UCSD-AML1 (cell line): ENCODE measurements at regions not wholly inside any gene's neighbourhood (a gene's known extent, or its start where the extent isn't known, plus 50 kb on each side); places are given as distances from the start of the nearest gene placed in this dataset.
"Not testable (repeated sequence)": the region's sequence is repeated elsewhere in the genome, so short reads cannot be mapped to it uniquely, and the experiment has no call there.

Experiments
- DNase-seq: peaks from one replicate; lab custom pipeline; 2025; ENCODE audit not compliant: unreplicated experiment; lab: John Stamatoyannopoulos, UW

DNA sequence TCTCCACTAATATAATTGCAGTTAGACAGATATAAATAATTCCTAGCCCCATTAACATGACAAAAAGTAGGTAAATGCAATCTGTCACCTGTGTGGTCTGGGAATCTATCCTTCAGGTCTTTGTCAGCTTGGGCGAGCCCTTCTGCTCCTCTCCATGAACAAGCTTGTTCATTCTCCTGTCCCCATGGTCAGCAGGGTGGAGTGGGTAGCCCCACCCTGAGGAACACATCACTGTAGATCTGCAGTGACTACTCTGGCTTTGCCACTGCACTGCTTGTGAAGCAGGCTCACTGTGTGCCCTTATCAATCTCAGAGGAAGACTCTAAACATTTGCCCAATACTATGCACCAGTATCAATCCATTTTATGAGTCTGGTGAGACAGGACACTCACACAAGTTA is 279.0 kb downstream of the MATN1 start:
- no peak for DNase-seq

- DNase-seq, result not testable (repeated sequence)
Observed at GRCh38 chr1:30438274-30438673, 285.1 kb downstream of the MATN1 start.

DNA sequence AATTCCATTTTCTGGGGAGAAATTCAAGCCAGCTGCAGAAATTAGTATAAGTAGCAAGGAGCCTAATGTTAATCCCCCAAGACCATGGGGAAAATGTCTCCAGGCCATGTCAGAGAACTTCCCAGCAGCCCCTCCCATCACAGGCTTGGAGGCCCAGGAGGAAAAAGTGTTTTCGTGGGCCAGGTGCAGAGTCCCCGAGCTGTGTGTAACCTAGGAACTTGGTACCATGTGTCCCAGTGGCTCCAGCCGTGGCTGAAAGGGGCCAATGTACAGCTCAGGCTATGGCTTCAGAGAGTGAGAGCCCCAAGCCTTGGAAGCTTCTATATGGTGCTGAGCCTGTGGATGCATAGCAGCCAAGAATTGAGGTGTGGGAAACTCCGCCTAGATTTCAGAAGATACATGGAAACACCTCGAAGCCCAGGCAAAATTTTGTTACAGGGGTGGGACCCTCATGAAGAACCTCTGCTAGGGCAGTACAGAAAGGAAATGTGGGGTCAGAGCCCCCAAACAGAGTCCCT is 286.3 kb downstream of the MATN1 start:
- no peak for DNase-seq

DNA sequence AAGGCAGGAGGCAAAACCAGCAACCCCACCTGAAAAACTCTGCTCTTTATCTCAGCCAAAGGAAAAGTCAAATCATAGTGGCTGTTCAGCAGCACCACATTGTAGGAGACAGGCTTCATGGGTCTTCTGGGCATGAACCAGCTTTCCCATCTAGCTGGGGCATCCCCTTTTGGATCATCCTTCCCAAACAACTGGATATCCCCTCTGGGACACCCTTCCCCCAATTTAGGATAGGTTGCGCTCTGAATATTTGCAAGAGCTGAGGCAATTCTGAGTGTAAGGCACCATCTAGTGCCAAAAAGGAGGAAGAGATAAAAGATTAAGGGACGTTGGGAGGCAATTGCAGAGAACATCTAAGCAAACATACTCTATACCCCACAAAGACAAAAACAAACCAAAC is 295.8 kb downstream of the MATN1 start:
- no peak for DNase-seq

DNA sequence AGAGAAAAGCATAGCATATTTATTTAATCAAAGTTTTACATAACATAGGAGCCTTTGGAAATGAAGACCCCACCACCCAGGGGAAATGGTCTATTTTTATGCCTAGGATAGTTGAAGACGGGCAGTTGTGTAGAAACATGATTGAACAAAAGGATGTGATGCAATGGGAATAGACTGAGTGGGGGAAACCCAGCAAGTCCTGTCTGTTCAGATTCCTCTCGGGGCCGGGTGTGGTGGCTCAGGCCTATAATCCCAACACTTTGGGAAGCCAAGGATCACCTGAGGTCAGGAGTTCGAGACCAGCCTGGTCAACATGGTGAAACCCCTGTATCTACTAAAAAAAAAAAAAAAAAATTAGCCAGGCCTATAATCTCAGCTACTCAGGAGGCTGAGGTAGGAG is 298.3 kb downstream of the MATN1 start:
- no peak for DNase-seq

DNA sequence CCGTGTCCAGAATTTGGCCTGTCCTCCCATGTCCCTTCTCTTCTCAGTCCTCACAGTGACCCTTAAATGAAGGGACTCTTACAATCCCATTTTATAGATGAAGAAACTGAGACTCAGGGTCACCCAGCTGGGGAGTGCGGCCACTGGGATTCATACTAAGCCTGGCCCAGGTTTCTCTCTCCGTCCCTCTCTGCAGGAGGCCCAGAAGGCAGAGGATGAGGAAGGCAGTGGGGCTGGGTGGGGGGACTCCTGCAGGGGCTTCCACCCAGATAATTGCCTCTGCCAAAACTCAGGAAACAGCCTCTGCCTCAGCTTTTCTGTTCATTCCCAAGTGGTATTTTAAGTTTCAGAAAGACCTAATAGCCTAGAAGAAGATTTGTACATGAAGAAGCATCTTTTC is 299.8 kb downstream of the MATN1 start:
- no peak for DNase-seq

- no peak for DNase-seq
Observed at GRCh38 chr1:30422251-30422650, 301.1 kb downstream of the MATN1 start.

GRCh38 chr1:30420519-30421050 is 302.8 kb downstream of the MATN1 start:
- DNase-seq, result no peak

GRCh38 chr1:30419831-30420230 is 303.6 kb downstream of the MATN1 start:
- no peak for DNase-seq

DNA sequence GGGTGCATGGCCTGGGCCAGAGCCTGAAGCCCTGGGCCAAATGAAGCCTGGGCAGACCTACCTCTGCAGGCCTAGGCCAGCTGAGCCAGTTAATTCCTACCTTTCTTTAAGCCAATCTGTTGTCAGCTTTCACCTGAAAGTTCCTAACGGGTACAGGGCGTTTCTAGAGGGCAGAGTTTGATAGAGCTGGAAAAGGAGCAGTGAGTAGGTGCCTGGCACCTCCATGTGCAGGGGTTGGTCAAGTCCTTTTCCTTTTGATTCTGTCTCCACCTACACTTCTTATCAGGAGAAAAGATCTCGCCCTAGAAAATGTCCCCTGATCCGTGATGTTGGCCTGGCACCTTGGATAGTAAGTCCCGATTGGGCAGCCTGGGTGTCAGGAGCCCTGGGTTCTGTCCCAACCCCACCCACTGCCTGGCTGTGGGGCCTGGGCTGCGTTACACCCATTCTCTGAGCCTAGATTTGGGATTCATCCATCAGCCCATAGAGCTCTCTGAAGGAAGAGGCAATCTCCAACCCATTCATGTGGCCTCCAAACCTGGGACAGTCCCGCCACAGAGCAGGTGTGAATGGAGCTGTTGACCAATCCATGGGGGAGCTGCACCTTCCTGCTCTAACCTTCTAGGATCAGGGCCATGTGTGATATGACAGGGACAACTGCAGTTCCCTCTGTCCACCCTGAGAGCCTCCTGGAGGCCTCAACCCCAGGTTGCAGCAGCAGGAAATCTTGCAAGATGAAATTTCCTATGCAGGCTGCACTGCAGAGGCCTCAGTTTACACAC is 304.3 kb downstream of the MATN1 start:
- DNase-seq, result no peak

GRCh38 chr1:30418061-30418938 is 305.1 kb downstream of the MATN1 start:
- no peak for DNase-seq

GRCh38 chr1:30417701-30418046 is 305.7 kb downstream of the MATN1 start:
- DNase-seq, result no peak

DNA sequence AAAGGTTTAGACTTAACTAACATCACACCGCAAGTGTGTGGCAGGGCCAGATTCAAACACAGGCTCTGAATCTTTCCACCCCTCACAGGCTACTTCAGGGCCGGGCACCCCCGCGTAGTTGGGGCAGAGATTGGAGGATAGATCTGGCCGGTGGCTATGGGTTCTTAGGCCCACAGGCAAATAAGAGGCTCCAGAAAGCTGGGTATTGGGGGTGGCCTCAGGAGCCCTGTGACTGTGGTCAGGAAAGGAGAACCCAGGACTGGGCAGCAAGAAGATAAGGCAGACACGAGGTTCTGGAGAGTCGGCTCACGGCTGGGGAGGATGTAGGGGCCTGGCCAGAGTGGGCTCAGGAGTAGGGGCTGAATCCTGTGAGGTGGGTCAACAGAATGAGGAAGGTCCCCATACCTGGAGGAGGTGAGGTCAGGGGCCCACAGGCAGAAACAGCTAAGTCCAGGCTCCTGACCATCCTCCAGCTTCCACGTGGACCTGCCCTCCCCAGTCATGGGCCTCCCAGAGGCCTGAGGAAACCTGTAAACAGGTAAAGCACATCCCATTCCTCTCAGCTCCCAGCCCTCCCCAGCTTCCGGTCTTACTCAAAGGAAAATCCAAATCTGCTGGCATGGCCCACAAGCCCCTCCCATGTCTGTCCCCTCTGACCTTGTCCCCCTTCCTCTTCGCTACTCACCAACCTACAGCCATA is 306.2 kb downstream of the MATN1 start:
- no peak for DNase-seq

GRCh38 chr1:30416221-30416820 is 307.1 kb downstream of the MATN1 start:
- no peak for DNase-seq

DNA sequence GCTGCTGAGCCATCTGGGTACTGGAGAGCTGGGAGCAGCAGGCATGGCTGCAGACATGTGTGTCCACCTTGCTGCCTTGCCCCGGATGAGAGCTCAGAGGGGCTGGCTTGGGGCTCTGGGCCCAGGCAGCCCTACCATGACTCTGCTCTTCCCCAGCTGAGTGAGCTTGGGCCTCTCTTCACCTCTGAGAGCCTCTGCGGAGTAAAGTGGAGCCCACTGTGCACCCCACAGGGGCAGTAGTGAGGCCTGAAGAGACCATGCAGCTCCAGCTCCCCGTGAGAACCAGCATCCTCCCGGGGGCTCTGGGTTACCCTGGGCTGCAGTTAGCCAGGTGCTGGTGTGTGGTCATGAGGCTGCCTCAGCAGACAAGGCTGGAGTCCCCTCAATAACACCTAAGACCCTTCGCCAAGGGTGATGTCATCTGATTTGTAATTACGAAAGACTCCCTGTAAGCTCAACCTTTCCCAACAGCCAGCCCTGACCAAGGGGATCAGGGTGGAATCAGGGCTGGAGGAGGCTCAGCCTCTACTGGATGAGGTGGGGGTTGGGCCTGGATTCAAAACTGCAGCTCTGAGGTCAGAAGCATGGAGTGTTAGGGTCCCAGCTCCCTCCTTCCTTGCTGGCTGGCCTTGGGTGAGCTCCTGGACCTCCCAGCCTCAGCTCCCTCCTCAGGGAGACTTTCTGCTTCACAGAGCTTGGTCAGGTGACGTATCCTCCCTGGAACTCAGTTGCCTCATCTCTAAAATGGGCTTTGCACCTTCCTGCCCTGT is 308.0 kb downstream of the MATN1 start:
- no peak for DNase-seq

GRCh38 chr1:30414851-30415165 is 308.6 kb downstream of the MATN1 start:
- DNase-seq, result no peak

DNA sequence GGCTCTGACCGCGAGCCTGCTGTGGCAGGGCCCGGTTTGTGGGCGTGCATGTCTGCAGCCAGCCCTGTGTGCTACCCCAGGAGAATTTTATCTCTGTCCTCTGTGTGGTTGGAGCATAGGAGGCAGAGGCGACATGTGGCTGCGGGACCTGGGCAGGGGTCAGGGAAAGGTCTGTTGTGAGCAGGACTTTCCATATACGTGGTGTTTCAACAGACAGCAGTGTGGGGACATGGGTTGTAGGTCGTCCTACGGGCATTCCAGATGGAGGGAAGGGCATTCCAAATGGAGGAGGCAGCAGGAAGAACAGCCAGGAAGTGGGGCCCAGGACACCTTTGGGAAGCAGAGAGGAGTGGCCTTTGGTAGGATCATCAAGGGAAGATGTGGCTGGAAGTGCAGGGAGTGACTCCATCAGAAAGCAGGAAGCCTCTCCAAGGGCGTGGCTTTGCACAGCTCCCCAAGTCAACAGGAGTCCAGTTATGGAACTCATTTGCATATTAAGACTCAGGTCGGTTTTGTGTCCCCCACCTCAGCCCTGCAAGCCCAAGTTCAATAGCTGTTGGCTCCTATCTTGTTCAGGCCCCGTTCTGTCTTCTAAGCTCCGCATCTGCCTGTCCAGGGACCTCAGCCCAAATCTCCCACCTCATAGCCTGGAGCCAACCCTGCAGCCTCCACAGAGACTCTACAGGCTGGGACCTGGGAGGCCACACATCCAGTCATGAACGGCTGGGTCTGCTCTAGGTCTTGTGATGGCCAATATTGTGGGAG is 309.1 kb downstream of the MATN1 start:
- no peak for DNase-seq

GRCh38 chr1:30413606-30414005 is 309.8 kb downstream of the MATN1 start:
- no peak for DNase-seq

DNA sequence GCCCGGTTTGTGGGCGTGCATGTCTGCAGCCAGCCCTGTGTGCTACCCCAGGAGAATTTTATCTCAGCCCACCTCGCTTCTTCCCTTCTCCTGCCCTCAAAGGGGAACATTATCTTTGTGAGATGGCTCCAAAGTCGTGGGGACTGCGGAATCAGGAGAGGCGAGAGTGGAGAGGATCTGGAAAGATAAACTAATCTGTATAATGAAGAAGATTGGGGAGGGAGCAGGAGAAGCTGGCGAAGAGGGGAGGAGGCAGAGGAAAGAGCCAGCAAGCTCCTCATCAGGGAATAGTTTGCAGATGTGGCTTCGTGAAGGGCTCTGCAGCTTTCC is 310.3 kb downstream of the MATN1 start:
- no peak for DNase-seq
